PC-9 (cell line): ENCODE measurements at regions not wholly inside any gene's neighbourhood (a gene's known extent, or its start where the extent isn't known, plus 50 kb on each side); places are given as distances from the start of the nearest gene placed in this dataset.

Experiments
- EZH2 ChIP-seq: fragments of 200-600 bp; sonication (generic); IDR thresholded peaks from 2 replicates; pipeline ENCODE4 v1.8.0; 2017; ENCODE audit warnings: antibody characterized with exemption, low read depth
- TF ChIP-seq, protein P1 (sequence below): fragments of 200-600 bp; sonication (generic); conservative IDR thresholded peaks from 2 replicates; pipeline ENCODE4 v1.6.1; 2017; ENCODE audit warnings: mixed run types, antibody characterized with exemption, mild to moderate bottlenecking, moderate library complexity

DNA sequence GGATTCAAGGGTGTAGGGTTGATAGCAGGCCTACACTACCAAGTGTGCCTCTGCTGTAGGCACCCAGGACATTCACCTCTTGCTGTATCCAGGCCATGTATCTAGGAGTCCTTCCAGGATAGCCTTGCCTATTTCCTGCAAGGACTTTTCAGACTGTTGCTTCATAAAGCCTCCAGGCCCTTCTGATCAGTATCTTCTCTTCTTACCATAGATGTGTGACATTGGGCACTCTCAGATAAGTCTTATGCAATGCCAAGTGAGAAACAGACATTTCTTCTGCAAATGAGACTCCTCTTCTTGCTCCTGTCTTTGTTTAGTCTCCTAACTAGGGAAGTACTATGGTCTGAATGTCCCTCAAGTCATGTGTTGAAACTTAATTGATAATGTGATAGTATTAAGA, 386.8 kb downstream of the ANKRD50 start:
- TF ChIP-seq, protein P1, sequence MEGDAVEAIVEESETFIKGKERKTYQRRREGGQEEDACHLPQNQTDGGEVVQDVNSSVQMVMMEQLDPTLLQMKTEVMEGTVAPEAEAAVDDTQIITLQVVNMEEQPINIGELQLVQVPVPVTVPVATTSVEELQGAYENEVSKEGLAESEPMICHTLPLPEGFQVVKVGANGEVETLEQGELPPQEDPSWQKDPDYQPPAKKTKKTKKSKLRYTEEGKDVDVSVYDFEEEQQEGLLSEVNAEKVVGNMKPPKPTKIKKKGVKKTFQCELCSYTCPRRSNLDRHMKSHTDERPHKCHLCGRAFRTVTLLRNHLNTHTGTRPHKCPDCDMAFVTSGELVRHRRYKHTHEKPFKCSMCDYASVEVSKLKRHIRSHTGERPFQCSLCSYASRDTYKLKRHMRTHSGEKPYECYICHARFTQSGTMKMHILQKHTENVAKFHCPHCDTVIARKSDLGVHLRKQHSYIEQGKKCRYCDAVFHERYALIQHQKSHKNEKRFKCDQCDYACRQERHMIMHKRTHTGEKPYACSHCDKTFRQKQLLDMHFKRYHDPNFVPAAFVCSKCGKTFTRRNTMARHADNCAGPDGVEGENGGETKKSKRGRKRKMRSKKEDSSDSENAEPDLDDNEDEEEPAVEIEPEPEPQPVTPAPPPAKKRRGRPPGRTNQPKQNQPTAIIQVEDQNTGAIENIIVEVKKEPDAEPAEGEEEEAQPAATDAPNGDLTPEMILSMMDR: no peak
- TF ChIP-seq EZH2: no peak
